PC-9 (cell line): ENCODE measurements at regions not wholly inside any gene's neighbourhood (a gene's known extent, or its start where the extent isn't known, plus 50 kb on each side); places are given as distances from the start of the nearest gene placed in this dataset.

ENCODE experiments used
- BruUV-seq: library from RNA; stranded (reverse); fragments of 400-500 nt; replicated peaks from 2 replicates; lab custom pipeline; 2021; lab: Mats Ljungman, UMichigan
- CTCF ChIA-PET: fragments of 300-600 bp; sonication (Branson Sonifier 250); formaldehyde crosslinking; loops from one replicate; lab custom pipeline; 2022; ENCODE audit warnings: antibody characterized with exemption; lab: Charles Lee
- POLR2A ChIA-PET: fragments of 300-600 bp; sonication (Branson Sonifier 250); formaldehyde crosslinking; loops from one replicate; lab custom pipeline; 2022; ENCODE audit warnings: antibody characterized with exemption; ENCODE audit not compliant: unreplicated experiment; lab: Charles Lee
- DNase-seq, 2 experiments: peaks; one replicate each; pipeline versions ENCODE4 v3.0.0 to v3.0.0-alpha.2; 2015 to 2022; ENCODE audit warnings: mixed read lengths in 1 of 2
- H2AFZ ChIP-seq: fragments of 200-600 bp; sonication (generic); 2 replicates; pipeline ENCODE4 v1.8.1; 2017; ENCODE audit warnings: antibody characterized with exemption
- H3F3A ChIP-seq: fragments of 200-600 bp; sonication (generic); 2 replicates; pipeline ENCODE4 v1.8.1; 2017; ENCODE audit warnings: antibody characterized with exemption, mild to moderate bottlenecking, low read depth; ENCODE audit not compliant: insufficient read depth
- H3K27ac ChIP-seq: fragments of 200-600 bp; sonication (generic); 2 replicates; pipeline ENCODE4 v1.6.1; 2016; ENCODE audit warnings: mixed run types
- H3K27me3 ChIP-seq: fragments of 200-600 bp; sonication (generic); 2 replicates; pipeline ENCODE4 v1.6.1; 2016; ENCODE audit warnings: low read depth, mixed run types; ENCODE audit not compliant: insufficient read depth
- H3K36me3 ChIP-seq: fragments of 200-600 bp; sonication (generic); 2 replicates; pipeline ENCODE4 v1.6.1; 2016; ENCODE audit warnings: low read depth, mixed run types
- H3K4me1 ChIP-seq: fragments of 200-600 bp; sonication (generic); replicated peaks from 2 replicates; pipeline ENCODE4 v1.6.1; 2016; ENCODE audit warnings: mixed run types; ENCODE audit not compliant: insufficient read depth
- H3K4me2 ChIP-seq: fragments of 200-600 bp; sonication (generic); 2 replicates; pipeline ENCODE4 v1.6.1; 2017; ENCODE audit warnings: mixed run types
- H3K4me3 ChIP-seq: fragments of 200-600 bp; sonication (generic); 2 replicates; pipeline ENCODE4 v1.6.1; 2016; ENCODE audit warnings: mixed run types
- H3K79me2 ChIP-seq: fragments of 200-600 bp; sonication (generic); 2 replicates; pipeline ENCODE4 v1.6.1; 2017; ENCODE audit warnings: low read depth, mixed run types
- H3K9me2 ChIP-seq: fragments of 200-600 bp; sonication (generic); 2 replicates; pipeline ENCODE4 v1.8.1; 2017; ENCODE audit warnings: mild to moderate bottlenecking; ENCODE audit not compliant: insufficient read depth
- H3K9me3 ChIP-seq: fragments of 200-600 bp; sonication (generic); 2 replicates; pipeline ENCODE4 v1.8.1; 2016; ENCODE audit warnings: low read depth; ENCODE audit not compliant: insufficient read depth
- H4K20me1 ChIP-seq: fragments of 200-600 bp; sonication (generic); 2 replicates; pipeline ENCODE4 v1.8.1; 2017; ENCODE audit not compliant: insufficient read depth
- EZH2 ChIP-seq: fragments of 200-600 bp; sonication (generic); IDR thresholded peaks from 2 replicates; pipeline ENCODE4 v1.8.0; 2017; ENCODE audit warnings: antibody characterized with exemption, low read depth
- intact Hi-C: fragments of 100-400 bp; cut with micrococcal nuclease; formaldehyde crosslinking; loops from one replicate; pipeline ENCODE4 v1.10.0; 2022; ENCODE audit not compliant: unreplicated experiment
- TF ChIP-seq, protein P1 (sequence below): fragments of 200-600 bp; sonication (generic); conservative IDR thresholded peaks from 2 replicates; pipeline ENCODE4 v1.6.1; 2017; ENCODE audit warnings: mixed run types, antibody characterized with exemption, mild to moderate bottlenecking, moderate library complexity

DNA sequence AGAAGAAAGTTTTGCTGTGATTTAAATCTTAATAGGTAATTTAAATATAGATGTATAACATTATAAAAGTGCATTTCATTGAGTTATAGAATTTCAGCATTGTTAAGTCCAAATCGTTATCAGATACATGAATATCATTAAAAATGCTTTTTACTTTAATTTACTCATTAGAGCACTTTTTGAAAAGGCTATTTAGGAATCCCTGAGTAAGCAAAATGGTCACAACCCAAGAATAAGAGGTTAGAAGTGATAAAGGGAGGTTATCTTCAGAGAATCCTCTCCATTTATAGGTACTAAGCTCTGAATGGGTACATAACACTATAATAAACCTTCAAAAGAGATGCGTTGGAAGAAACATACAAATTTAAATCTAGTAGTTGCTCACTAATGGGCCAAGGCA lies 130.7 kb downstream of the SLC30A10 start:
- POLR2A ChIA-PET, result no interaction called here
- H3K79me2 ChIP-seq, result no peaks in the 10 kb centered on the region
- intact Hi-C loops, result no loop called here
- BruUV-seq, result no TSS peak
- no peaks in the 10 kb centered on the region for H3F3A ChIP-seq
- no peaks in the 10 kb centered on the region; the same call in 1 of the 2 replicates for H3K4me1 ChIP-seq
- no peak overlapping the region for H3K4me3 ChIP-seq
- H3K9me2 ChIP-seq, result no peaks in the 10 kb centered on the region
- no peak overlapping the region for H2AFZ ChIP-seq
- no peaks in the 10 kb centered on the region; the same call in 1 of the 2 replicates for H3K9me3 ChIP-seq
- H3K36me3 ChIP-seq, result no peaks in the 10 kb centered on the region
- CTCF ChIA-PET, result no interaction called here
- DNase-seq, result no peak
- H4K20me1 ChIP-seq, result no peaks in the 10 kb centered on the region
- H3K27me3 ChIP-seq, result no peaks in the 10 kb centered on the region
- no peak overlapping the region for H3K4me2 ChIP-seq
- no peak overlapping the region for H3K27ac ChIP-seq
- no peak for TF ChIP-seq EZH2
- TF ChIP-seq, protein P1, sequence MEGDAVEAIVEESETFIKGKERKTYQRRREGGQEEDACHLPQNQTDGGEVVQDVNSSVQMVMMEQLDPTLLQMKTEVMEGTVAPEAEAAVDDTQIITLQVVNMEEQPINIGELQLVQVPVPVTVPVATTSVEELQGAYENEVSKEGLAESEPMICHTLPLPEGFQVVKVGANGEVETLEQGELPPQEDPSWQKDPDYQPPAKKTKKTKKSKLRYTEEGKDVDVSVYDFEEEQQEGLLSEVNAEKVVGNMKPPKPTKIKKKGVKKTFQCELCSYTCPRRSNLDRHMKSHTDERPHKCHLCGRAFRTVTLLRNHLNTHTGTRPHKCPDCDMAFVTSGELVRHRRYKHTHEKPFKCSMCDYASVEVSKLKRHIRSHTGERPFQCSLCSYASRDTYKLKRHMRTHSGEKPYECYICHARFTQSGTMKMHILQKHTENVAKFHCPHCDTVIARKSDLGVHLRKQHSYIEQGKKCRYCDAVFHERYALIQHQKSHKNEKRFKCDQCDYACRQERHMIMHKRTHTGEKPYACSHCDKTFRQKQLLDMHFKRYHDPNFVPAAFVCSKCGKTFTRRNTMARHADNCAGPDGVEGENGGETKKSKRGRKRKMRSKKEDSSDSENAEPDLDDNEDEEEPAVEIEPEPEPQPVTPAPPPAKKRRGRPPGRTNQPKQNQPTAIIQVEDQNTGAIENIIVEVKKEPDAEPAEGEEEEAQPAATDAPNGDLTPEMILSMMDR, result no peak

DNA sequence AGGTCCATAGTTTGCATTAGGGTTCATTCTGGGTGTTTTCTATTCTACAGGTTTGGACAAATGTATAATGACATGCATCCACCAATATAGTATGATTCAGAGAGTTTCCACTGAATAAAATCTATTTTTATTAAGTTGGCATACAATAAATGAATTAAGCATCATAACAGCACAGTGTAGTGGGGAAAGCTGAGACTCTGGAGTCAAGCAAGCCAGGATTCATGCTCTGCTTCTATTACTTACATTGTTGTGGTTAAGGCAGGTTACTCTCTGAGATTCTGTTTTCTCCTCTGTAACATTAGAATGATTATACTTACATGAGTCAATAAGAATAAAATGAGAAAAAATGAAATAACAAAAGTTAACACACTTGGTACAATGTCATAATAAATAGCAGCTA lies 131.3 kb downstream of the SLC30A10 start:
- TF ChIP-seq EZH2, result no peak
- TF ChIP-seq, protein P1, result no peak
- intact Hi-C loops, result no loop called here
- Histone ChIP-seq H3K79me2 (no peaks in the 10 kb centered on the region), H3K4me2 (no peak overlapping the region), H3K4me3 (no peak overlapping the region), H2AFZ (no peak overlapping the region), H4K20me1 (no peaks in the 10 kb centered on the region), H3K36me3 (no peaks in the 10 kb centered on the region), H3K9me3 (no peaks in the 10 kb centered on the region; the same call in 1 of the 2 replicates), H3F3A (no peaks in the 10 kb centered on the region), H3K4me1 (no peaks in the 10 kb centered on the region; the same call in 1 of the 2 replicates), H3K9me2 (no peaks in the 10 kb centered on the region), H3K27me3 (no peaks in the 10 kb centered on the region), H3K27ac (no peak overlapping the region)
- no peak for DNase-seq
- POLR2A ChIA-PET, result no interaction called here
- CTCF ChIA-PET, result no interaction called here
- no TSS peak for BruUV-seq

DNA sequence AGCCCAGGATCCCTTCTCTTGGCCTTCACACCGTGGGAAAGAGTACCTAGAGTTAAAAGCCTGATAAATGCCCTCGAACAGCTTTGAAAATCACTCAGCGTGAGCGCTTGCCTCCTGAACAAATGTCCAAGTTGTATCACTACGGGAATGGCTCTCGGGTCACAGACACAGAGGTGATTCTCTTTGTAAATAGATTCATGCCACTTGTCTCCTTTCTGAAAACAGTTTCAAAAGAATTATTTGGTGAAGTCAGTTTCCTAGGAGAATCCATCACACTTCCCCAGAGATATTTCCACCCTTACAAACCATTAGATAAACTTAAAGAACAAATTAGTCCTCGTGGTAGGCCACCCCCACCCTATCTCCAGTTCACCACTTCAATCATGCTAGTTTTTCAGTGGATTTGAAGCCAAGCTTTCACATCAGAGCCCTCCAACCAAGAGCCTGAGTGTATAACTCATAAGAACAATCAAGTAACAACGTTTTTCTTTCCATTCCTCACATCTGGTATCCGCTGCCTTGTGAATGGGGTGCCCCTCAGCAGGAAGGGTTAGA lies 132.9 kb downstream of the SLC30A10 start:
- intact Hi-C loops, result no loop called here
- H2AFZ ChIP-seq, result no peak overlapping the region
- peaks cover 12% of the 10 kb centered on the region; the same call in 1 of the 2 replicates for H3K4me1 ChIP-seq
- no peak for DNase-seq
- no peaks in the 10 kb centered on the region for H4K20me1 ChIP-seq
- H3K9me2 ChIP-seq, result no peaks in the 10 kb centered on the region
- no TSS peak for BruUV-seq
- CTCF ChIA-PET, result no interaction called here
- no peak overlapping the region for H3K4me2 ChIP-seq
- no peak overlapping the region for H3K4me3 ChIP-seq
- no peaks in the 10 kb centered on the region for H3K79me2 ChIP-seq
- POLR2A ChIA-PET, result no interaction called here
- no peaks in the 10 kb centered on the region for H3K36me3 ChIP-seq
- no peaks in the 10 kb centered on the region; the same call in 1 of the 2 replicates for H3K9me3 ChIP-seq
- no peak overlapping the region for H3K27ac ChIP-seq
- no peaks in the 10 kb centered on the region for H3K27me3 ChIP-seq
- no peaks in the 10 kb centered on the region for H3F3A ChIP-seq
- TF ChIP-seq, protein P1, result no peak
- no peak for TF ChIP-seq EZH2
